ENCODE measurements at regions not wholly inside any gene's neighbourhood (a gene's known extent, or its start where the extent isn't known, plus 50 kb on each side); places are given as distances from the start of the nearest gene placed in this dataset.
"Not testable (repeated sequence)": the region's sequence is repeated elsewhere in the genome, so short reads cannot be mapped to it uniquely, and the experiment has no call there.

DNA sequence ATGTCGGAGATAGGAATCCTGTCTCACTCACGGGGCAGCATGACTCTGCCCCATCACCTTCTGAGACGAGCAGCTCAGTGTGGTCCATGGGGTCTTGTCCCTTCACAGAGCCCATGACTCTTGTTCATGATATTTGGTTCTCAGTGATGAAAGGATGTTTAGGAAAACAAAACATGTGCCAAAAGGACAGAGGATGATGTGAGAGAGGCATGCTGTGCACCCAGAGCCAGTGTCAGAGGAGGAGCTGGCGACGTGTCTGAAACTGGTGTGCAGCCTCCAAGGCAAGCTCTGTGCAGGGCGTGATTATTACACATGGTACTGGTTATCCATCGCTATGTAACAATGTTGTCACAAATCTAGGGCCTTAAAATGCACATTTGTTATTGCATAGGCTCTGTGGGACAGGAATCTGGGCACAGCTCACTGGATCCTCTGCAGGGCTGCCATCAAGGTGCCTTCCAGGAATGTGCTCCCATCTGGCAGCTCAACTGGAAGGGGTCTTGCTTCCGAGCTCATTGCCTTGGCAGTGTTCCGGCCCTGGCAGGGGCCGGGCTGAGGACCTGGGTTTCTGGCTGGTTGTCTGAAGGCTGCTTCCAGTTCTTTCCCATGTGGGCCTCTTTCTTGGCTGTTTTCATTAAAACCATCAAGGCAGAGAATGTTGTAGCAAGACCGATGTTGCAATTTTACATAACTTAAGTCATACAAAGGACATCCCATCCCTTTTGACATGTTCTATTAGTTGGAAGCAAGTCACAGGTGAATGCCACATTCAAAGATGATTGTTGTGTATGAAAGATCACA lies 175.4 kb downstream of the ERMARD start:
- DNase-seq (ENCODE audit: low read depth): no peak

DNA sequence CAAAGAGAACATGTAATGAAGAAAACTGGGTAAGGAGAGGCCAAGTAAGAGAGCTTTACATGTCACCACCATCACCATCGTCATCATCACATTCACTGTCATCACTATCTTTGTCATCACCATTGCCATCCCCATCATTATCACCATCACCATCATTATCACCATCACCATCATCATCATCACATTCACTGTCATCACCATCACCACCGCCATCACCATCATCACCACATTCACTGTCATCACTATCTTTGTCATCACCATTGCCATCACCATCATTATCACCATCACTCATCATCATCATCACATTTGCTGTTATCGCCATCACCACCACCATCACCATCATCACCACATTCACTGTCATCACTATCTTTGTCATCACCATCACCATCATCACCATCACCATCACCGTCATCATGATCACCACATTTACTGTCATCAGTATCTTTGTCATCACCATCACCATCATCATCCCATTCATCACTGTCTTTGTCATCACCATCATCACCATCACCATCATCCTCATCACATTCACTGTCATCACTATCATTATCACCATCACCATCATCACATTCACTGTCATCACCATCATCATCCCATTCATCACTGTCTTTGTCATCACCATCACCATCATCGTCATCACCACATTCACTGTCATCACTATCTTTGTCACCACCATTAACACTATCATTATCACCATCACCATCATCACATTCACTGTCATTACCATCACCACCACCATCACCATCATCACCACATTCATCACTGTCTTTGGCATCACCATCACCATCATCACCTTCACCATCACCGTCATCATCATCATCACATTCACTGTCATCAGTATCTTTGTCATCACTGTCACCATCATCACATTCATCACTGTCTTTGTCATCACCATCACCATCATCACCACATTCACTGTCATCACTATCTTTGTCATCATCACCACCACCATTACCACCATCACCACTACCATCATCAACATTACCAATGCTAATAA lies 172.3 kb downstream of the ERMARD start:
- no peak for DNase-seq (ENCODE audit: low read depth)

- no peak for DNase-seq (ENCODE audit: low read depth)
Measured at GRCh38 chr6:169921853-169922824, 170.7 kb downstream of the ERMARD start.

DNA sequence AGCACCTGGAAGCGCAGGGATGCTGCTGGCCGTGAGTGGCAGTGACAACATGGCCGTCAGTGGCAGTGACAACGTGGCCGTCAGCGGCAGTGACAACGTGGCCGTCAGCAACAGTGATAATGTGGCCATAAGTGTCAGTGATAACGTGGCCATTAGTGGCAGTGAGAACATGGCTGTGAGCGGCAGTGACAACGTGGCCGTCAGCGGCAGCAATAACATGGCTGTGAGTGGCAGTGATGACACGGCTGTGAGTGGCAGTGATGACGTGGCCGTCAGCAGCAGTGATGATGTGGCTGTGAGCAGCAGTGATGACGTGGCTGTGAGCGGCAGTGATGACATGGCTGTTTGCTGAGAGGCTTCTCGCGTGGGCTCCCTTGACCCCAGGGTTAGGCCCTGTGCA lies 169.8 kb downstream of the ERMARD start:
- DNase-seq (ENCODE audit: low read depth): no peak

DNA sequence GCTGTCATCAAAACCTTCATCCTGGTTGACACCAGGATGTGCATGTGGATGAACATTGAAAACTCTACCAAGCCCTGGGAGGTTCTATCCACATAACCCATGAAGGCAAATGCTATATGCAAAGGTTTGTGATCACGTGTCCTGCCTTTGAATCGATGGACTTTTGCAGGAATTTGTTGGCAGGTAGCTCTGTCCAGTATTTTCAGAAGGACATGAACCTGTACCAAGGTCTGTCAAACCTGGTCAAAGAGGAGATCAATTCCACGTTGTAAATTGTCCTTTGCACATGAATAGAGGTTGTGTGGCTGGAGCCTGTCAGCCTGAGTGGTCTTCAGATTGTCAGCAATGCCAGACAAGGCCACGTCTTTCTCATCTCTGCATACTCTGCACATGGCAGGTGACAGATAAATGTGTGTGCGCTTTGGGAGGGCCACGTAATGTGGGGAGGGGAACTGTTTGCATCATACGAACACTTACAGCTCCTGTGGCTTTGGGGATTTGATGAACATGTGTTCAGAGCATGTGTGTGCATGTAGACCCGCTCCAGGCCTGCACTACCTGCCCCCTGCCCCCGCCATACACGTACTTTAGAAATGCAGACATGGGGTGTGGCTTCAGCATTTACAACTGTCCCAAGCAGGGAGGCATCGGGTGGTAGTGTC lies 169.1 kb downstream of the ERMARD start:
- no peak for DNase-seq (ENCODE audit: low read depth)

- no peak for DNase-seq (ENCODE audit: low read depth)
Measured at GRCh38 chr6:169918954-169919549, 167.6 kb downstream of the ERMARD start.

DNA sequence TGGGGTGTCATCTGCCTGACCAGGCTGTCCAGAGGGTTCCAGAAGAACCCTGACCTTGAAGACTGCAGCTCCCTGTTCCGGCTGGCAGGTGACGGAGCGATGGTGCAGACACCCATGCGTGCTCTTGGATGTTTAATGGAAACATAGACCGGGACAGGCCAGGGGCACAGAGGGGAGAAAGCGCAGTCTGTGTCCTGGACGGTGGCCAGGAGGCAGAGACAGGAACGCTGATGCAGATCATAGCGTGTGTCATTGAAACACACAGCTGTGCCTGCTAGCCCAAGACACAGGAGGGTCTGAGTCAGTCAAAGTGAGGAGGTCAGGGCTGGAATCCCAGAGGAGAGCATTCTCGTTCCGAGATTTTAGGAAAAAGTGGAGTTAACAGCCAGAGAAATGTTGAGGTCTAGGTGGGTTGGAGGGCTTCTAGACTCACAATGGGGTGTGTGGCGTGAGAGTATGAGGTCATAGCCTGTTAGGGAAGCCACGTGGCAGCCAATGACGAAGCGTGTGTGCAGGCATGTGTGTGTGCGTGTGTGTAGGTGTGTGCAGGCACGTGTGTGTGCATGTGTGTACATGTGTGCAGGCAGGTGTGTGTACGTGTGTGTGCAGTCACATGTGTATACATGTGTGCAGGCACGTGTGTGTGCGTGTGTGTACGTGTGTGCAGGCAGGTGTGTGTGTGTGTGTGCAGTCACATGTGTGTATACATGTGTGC lies 167.0 kb downstream of the ERMARD start:
- no peak for DNase-seq (ENCODE audit: low read depth)

GRCh38 chr6:169917153-169917552 lies 165.7 kb downstream of the ERMARD start:
- no peak for DNase-seq (ENCODE audit: low read depth)

DNA sequence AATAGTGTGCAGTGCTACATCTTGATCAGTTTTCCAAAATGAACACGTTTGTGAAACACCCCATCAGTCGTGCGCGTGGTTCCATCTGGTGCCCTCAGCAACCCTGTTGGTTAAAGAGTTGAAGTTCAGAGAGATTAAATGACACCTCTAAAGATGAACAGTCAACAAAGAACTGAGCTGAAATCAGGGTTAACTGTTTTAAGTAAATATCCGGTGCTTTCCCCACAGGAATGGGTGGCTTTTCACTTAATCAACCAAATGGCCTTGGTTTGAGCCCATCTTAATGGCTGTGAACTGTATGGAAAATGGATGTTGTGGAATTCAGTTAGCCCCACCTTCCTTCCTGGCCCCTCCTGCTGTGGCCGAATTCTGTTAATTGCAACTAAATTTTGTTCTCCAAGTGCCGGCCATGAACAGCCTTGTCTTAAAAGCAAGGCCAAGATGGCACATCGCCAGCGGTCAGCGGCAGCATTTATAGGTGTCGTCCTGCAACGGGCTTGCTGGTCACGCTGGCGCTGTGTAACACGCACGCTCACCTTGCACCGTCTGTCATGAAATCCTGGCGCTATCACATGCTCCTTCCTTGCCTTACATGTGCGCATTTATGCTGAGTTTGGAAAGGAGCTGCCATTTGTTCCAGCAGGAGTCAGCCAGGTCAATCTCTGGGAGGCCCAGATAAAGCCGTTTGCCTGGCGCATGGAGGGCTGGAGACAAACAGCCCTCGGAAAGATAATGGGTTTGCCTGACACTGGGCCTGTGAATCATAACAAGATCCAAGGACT lies 164.5 kb downstream of the ERMARD start:
- DNase-seq (ENCODE audit: low read depth): no peak

- not testable (repeated sequence) for DNase-seq (ENCODE audit: low read depth)
Measured at GRCh38 chr6:169913745-169914144, 162.3 kb downstream of the ERMARD start.

GRCh38 chr6:169913096-169913638 lies 161.7 kb downstream of the ERMARD start:
- no peak for DNase-seq (ENCODE audit: low read depth)

GRCh38 chr6:169912266-169913095 lies 161.1 kb downstream of the ERMARD start:
- no peak for DNase-seq (ENCODE audit: low read depth)

GRCh38 chr6:169911264-169912263 lies 160.1 kb downstream of the ERMARD start:
- no peak for DNase-seq (ENCODE audit: low read depth)

DNA sequence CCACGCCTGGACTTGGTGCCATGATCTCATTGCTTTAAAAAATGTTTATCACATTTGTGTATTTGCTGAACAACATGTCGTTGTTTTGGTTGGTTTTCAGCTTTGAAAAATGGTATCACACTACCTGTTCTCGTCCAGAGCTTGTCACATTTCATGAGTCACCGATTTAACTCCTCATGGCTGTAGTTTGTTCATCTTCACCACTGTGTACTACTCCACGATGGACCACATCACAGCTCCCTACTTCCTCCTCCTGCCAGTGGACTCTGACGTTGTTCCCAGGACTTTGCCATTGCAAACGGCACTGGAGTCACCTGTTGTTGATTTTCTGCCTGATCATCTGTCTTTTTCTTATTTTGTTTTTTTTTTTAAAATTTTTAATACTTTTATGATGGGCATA lies 157.7 kb downstream of the ERMARD start:
- DNase-seq (ENCODE audit: low read depth): no peak

GRCh38 chr6:169908403-169908933 lies 157.0 kb downstream of the ERMARD start:
- no peak for DNase-seq (ENCODE audit: low read depth)

- DNase-seq (ENCODE audit: low read depth): no peak
Measured at GRCh38 chr6:169907419-169908115, 156.1 kb downstream of the ERMARD start.

All from GM04504 (cell line).